CD4-positive, alpha-beta T cell (primary cell): ENCODE measurements at regions not wholly inside any gene's neighbourhood (a gene's known extent, or its start where the extent isn't known, plus 50 kb on each side); places are given as distances from the start of the nearest gene placed in this dataset.

Experiments
- ATAC-seq: fragments of 200-7000 bp; cut with Tn5 transposase; one replicate; pipeline ENCODE4 v1.10.0; 2022; ENCODE audit warnings: mild to moderate bottlenecking; ENCODE audit not compliant: poor library complexity
- CTCF ChIA-PET: fragments of 350-600 bp; sonication (Branson Sonifier 250); formaldehyde crosslinking; loops from one replicate; lab custom pipeline; 2021; ENCODE audit warnings: antibody characterized with exemption, inconsistent platforms; lab: Charles Lee
- POLR2A ChIA-PET: fragments of 350-600 bp; sonication (Branson Sonifier 250); formaldehyde crosslinking; loops from one replicate; lab custom pipeline; 2021; ENCODE audit warnings: antibody characterized with exemption, inconsistent platforms; lab: Charles Lee
- DNase-seq, 14 experiments: peaks; one replicate each; pipeline ENCODE4 v3.0.0-alpha.2; 2013 to 2020; ENCODE audit warnings: mixed read lengths in 2 of 14
- H3K27ac ChIP-seq, 2 donors: one replicate each; pipeline versions ENCODE4 v1.5.1 to v1.7.0; 2013; ENCODE audit warnings: low read length in 2 of 2, low read depth in 1 of 2, mild to moderate bottlenecking in 1 of 2
- H3K27me3 ChIP-seq, 2 experiments: 1 replicate in 1 of 2; 2 replicates in 1 of 2; pipeline versions ENCODE4 v1.6.1 to v1.7.0; 2013; ENCODE audit warnings: low read length in 2 of 2, control low read depth in 1 of 2, mild to moderate bottlenecking in 1 of 2, moderate library complexity in 1 of 2; ENCODE audit not compliant: insufficient read depth in 2 of 2, control insufficient read depth in 1 of 2
- H3K36me3 ChIP-seq: one replicate; pipeline ENCODE4 v1.6.1; 2013; ENCODE audit warnings: low read length, control low read depth; ENCODE audit not compliant: insufficient read depth
- H3K4me1 ChIP-seq: one replicate; pipeline ENCODE4 v1.6.1; 2013; ENCODE audit warnings: low read length, control low read depth; ENCODE audit not compliant: insufficient read depth
- H3K4me3 ChIP-seq: one replicate; pipeline ENCODE4 v1.5.1; 2013; ENCODE audit warnings: mild to moderate bottlenecking, low read length, moderate library complexity
- H3K9me3 ChIP-seq, 2 experiments: 1 replicate in 1 of 2; 2 replicates in 1 of 2; pipeline versions ENCODE4 v1.6.1 to v1.7.0; 2013; ENCODE audit warnings: low read length in 2 of 2, mild to moderate bottlenecking in 2 of 2, control low read depth in 1 of 2, moderate library complexity in 1 of 2; ENCODE audit not compliant: control insufficient read depth in 1 of 2, insufficient read depth in 1 of 2
- H3K27ac Mint-ChIP-seq: one replicate; pipeline ENCODE4 v1.8.0; 2020; ENCODE audit warnings: mixed read lengths
- H3K27me3 Mint-ChIP-seq: one replicate; pipeline ENCODE4 v1.8.0; 2021; ENCODE audit warnings: mixed read lengths
- H3K36me3 Mint-ChIP-seq: one replicate; pipeline ENCODE4 v1.8.0; 2021; ENCODE audit warnings: low read depth, mixed read lengths
- H3K4me1 Mint-ChIP-seq: one replicate; pipeline ENCODE4 v1.8.0; 2021; ENCODE audit warnings: low read depth, mixed read lengths
- H3K4me3 Mint-ChIP-seq: one replicate; pipeline ENCODE4 v1.8.0; 2020; ENCODE audit warnings: mild to moderate bottlenecking, mixed read lengths
- H3K9me3 Mint-ChIP-seq: one replicate; pipeline ENCODE4 v1.8.0; 2020; ENCODE audit warnings: mixed read lengths
- intact Hi-C, 2 experiments: fragments of 100-400 bp; cut with DNase I in 1 of 2; cut with micrococcal nuclease in 1 of 2; formaldehyde crosslinking; loops; one replicate each; pipeline versions ENCODE4 v1.15.1 to v1.9.0; 2023 to 2025; cut with DNase I, micrococcal nuclease
- TF ChIP-seq, protein P1 (sequence below): fragments of 200-600 bp; IDR thresholded peaks from one replicate; pipeline ENCODE4 v1.8.0; 2022; ENCODE audit warnings: antibody characterized with exemption, mild to moderate bottlenecking

DNA sequence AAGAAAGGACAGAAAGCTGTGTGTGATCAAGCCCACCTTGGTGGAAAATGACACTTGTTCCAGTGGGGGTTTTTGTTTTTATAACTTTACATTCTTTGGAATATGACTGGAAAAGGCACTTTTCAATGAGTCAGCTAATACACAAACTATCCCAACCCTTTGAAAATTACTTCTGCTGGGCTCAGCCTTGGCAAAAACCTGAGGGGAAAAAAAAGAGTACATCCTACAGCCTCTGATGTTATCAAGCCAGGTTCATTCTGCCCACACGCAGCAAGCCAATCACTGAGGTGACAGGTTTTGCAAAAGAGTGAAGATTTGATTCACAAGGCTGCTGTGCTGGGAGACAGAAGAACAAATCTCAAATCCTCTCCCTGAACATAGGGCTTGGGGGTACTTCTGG is 484.5 kb upstream of the ERCC4 start:
- H3K27me3 Mint-ChIP-seq, result no peaks in the 10 kb centered on the region
- Histone ChIP-seq H3K9me3 (peaks cover 0 to 7% of the 10 kb centered on the region in 2 experiments), H3K27ac (no peak overlapping the region), H3K27me3 (no peaks in the 10 kb centered on the region), H3K4me3 (no peak overlapping the region), H3K36me3 (no peaks in the 10 kb centered on the region), H3K4me1 (no peaks in the 10 kb centered on the region)
- ChIA-PET POLR2A (no interaction called here), CTCF (no interaction called here)
- H3K9me3 Mint-ChIP-seq, result peaks cover 2% of the 10 kb centered on the region
- no peaks in the 10 kb centered on the region for H3K36me3 Mint-ChIP-seq
- no peak overlapping the region for H3K27ac Mint-ChIP-seq
- ATAC-seq (no peak), DNase-seq (no peak)
- intact Hi-C loops, result no loop called here
- TF ChIP-seq, protein P1, sequence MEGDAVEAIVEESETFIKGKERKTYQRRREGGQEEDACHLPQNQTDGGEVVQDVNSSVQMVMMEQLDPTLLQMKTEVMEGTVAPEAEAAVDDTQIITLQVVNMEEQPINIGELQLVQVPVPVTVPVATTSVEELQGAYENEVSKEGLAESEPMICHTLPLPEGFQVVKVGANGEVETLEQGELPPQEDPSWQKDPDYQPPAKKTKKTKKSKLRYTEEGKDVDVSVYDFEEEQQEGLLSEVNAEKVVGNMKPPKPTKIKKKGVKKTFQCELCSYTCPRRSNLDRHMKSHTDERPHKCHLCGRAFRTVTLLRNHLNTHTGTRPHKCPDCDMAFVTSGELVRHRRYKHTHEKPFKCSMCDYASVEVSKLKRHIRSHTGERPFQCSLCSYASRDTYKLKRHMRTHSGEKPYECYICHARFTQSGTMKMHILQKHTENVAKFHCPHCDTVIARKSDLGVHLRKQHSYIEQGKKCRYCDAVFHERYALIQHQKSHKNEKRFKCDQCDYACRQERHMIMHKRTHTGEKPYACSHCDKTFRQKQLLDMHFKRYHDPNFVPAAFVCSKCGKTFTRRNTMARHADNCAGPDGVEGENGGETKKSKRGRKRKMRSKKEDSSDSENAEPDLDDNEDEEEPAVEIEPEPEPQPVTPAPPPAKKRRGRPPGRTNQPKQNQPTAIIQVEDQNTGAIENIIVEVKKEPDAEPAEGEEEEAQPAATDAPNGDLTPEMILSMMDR, result no peak
- no peak overlapping the region for H3K4me3 Mint-ChIP-seq
- H3K4me1 Mint-ChIP-seq, result no peaks in the 10 kb centered on the region

DNA sequence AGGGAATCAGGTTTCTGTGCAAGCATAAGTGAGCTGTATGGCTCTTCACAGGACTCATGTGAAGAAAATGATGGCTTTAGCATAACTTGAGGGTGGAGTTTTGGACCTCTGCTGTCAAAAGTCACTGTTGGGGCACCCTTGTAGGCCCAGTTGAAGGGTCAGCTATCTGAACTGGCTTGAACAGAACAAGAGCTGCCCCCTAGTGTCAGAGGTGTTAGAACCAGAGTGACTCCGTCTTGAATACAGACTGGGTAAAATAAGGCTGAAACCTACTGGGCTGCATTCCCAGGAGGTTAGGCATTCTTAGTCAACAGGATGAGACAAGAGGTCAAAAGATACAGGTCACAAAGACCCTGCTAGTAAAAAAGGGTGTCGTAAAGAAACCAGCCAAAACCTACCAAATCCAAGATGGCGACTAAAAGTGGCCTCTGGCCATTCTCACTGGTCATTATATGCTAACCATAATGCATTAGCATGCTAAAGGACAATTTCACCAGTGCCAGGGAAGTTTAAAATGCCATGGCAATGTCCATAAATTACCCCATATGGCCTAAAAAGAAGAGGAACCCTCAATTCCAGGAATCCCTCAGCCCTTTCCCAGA is 484.0 kb upstream of the ERCC4 start:
- H3K27me3 ChIP-seq, result no peaks in the 10 kb centered on the region
- H3K27ac ChIP-seq, result no peak overlapping the region
- no peak overlapping the region for H3K4me3 ChIP-seq
- H3K9me3 ChIP-seq, result peaks cover 0 to 7% of the 10 kb centered on the region in 2 experiments
- no peaks in the 10 kb centered on the region for H3K4me1 ChIP-seq
- Mint-ChIP-seq H3K27me3 (no peaks in the 10 kb centered on the region), H3K27ac (no peak overlapping the region), H3K9me3 (peaks cover 2% of the 10 kb centered on the region), H3K4me1 (no peaks in the 10 kb centered on the region), H3K36me3 (no peaks in the 10 kb centered on the region), H3K4me3 (no peak overlapping the region)
- TF ChIP-seq, protein P1, result no peak
- intact Hi-C loops, result no loop called here
- ChIA-PET POLR2A (no interaction called here), CTCF (no interaction called here)
- H3K36me3 ChIP-seq, result no peaks in the 10 kb centered on the region
- no peak for ATAC-seq
- DNase-seq, result no peak

DNA sequence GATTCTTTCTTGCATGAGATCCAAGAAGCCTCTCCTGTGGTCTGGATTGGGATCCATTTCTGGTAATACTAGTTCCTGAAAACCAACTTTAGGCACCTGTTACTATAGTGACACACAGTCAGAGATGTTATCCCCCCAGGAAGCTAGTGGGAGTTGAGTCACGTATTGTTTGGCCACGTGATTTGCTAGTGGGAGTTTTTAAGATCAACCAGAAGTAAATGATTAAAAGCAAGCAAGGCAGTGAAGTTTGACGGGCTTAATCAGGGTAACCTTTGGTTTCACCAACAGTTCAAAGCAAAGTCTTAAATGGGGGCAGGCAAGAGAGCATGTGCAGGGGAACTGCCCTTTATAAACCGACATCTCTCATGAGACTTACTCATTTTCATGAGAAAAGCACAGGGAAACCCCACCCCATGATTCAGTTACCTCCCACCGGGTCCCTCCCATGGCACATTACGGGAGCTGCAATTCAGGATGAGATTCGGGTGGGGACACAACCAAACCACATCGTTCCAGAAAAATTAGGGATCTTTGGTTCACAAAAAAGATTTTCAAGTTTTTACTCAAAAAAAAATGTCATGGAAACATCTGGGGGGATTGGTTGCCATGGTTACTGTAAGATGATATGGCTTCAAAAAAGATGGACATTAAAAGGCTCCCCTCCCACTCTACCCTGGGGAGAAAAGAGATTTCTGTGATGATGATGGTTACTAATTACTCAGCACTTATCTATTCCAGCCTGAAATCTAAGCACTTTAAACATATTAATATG is 483.1 kb upstream of the ERCC4 start:
- CTCF ChIA-PET, result no interaction called here
- no peak for DNase-seq
- H3K27me3 Mint-ChIP-seq, result no peaks in the 10 kb centered on the region

More for the DNA sequence above, 483.1 kb upstream of the ERCC4 start:
- no peaks in the 10 kb centered on the region for H3K27me3 ChIP-seq
- no peak overlapping the region for H3K27ac Mint-ChIP-seq
- POLR2A ChIA-PET, result no interaction called here
- no peaks in the 10 kb centered on the region for H3K36me3 ChIP-seq
- H3K9me3 ChIP-seq, result peaks cover 0 to 4% of the 10 kb centered on the region in 2 experiments
- H3K4me1 ChIP-seq, result no peaks in the 10 kb centered on the region
- intact Hi-C loops, result no loop called here
- no peak overlapping the region for H3K4me3 ChIP-seq
- H3K4me1 Mint-ChIP-seq, result no peaks in the 10 kb centered on the region
- TF ChIP-seq, protein P1, result no peak
- no peaks in the 10 kb centered on the region for H3K36me3 Mint-ChIP-seq
- no peak for ATAC-seq
- peaks cover 2% of the 10 kb centered on the region for H3K9me3 Mint-ChIP-seq
- H3K27ac ChIP-seq, result no peak overlapping the region
- no peak overlapping the region for H3K4me3 Mint-ChIP-seq
